Tibial nerve (tissue), 4 donors: ENCODE measurements at regions not wholly inside any gene's neighbourhood (a gene's known extent, or its start where the extent isn't known, plus 50 kb on each side); places are given as distances from the start of the nearest gene placed in this dataset.

Source experiments
- CTCF ChIP-seq, 5 experiments: fragments of 200-600 bp in 3 of 5; fragments of 450-650 bp in 2 of 5; sonication (generic) in 3 of 5; IDR thresholded peaks; one replicate each; pipeline ENCODE4 v1.5.1; 2016 to 2019; ENCODE audit warnings: antibody characterized with exemption in 5 of 5, mild to moderate bottlenecking in 3 of 5, moderate library complexity in 2 of 5
- EP300 ChIP-seq, 2 donors: sonication (generic); formaldehyde crosslinking; IDR thresholded peaks; one replicate each; pipeline ENCODE4 v1.6.1; 2017; ENCODE audit warnings: antibody characterized with exemption in 2 of 2, mild to moderate bottlenecking in 1 of 2
- POLR2A ChIP-seq, 2 donors: fragments of 450-650 bp; IDR thresholded peaks; one replicate each; pipeline ENCODE4 v1.6.1; 2017; ENCODE audit warnings: antibody characterized with exemption in 2 of 2, mild to moderate bottlenecking in 2 of 2, moderate library complexity in 2 of 2

- TF ChIP-seq POLR2A (IDR thresholded peaks at IDR 0.05) = no peak
- no peak for TF ChIP-seq CTCF (IDR thresholded peaks at IDR 0.05)
- no peak for TF ChIP-seq EP300 (IDR thresholded peaks at IDR 0.05)
These were observed 120.8 kb upstream of the TNPO1 start for GRCh38 chr5:72695659-72696058.
